ENCODE measurements at regions not wholly inside any gene's neighbourhood (a gene's known extent, or its start where the extent isn't known, plus 50 kb on each side); places are given as distances from the start of the nearest gene placed in this dataset.

DNA sequence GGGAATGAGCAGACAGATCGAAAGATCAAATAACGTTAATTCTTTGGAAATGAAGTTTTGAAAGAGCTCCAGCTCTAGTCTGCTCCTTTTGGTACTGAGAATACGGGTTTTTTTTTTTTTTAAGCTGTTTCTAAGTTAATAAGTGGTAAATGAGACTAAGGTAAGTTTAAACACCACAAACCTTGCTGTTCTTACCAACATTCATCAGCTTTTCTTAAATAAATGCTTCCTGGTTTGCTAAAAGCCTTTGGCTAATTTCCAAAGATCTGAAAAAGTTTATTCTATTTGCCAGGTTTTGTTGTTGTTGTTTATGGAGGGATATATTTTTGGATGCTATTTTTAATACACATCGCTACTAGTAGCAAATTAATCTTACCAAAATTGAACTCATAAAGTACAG, 55.1 kb upstream of the STXBP5 start:
- Histone ChIP-seq H3K4me1 (ENCODE audit: control insufficient read depth in 5 of 5, insufficient read depth in 5 of 5, low read length in 5 of 5) (peaks cover 0 to 2% (median 0%) of the 10 kb centered on the region in 5 donors), H3K27me3 (ENCODE audit: control insufficient read depth in 3 of 3, insufficient read depth in 3 of 3, low read length in 2 of 3) (no peaks in the 10 kb centered on the region), H3K4me3 (no peak overlapping the region), H3K36me3 (ENCODE audit: control insufficient read depth in 4 of 4, insufficient read depth in 4 of 4, low read length in 4 of 4) (no peaks in the 10 kb centered on the region), H3K9ac (ENCODE audit: insufficient read depth in 1 of 2, low read length in 2 of 2) (no peak overlapping the region), H3K9me3 (ENCODE audit: control insufficient read depth in 4 of 4, insufficient read depth in 3 of 4, low read length in 3 of 4) (no peaks in the 10 kb centered on the region), H3K27ac (ENCODE audit: low read depth in 1 of 2, low read length in 1 of 2) (no peak overlapping the region)
- TF ChIP-seq, protein P1, sequence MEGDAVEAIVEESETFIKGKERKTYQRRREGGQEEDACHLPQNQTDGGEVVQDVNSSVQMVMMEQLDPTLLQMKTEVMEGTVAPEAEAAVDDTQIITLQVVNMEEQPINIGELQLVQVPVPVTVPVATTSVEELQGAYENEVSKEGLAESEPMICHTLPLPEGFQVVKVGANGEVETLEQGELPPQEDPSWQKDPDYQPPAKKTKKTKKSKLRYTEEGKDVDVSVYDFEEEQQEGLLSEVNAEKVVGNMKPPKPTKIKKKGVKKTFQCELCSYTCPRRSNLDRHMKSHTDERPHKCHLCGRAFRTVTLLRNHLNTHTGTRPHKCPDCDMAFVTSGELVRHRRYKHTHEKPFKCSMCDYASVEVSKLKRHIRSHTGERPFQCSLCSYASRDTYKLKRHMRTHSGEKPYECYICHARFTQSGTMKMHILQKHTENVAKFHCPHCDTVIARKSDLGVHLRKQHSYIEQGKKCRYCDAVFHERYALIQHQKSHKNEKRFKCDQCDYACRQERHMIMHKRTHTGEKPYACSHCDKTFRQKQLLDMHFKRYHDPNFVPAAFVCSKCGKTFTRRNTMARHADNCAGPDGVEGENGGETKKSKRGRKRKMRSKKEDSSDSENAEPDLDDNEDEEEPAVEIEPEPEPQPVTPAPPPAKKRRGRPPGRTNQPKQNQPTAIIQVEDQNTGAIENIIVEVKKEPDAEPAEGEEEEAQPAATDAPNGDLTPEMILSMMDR (IDR thresholded peaks at IDR 0.05; ENCODE audit: control extremely low read depth, extremely low read depth) = no peak
- DNase-seq = no peak
- no peak for ATAC-seq (ENCODE audit: insufficient read depth, low FRiP score)
- 89 to 94% methylated on average over 4 of the region's 4 CpGs for WGBS, 2 donors

DNA sequence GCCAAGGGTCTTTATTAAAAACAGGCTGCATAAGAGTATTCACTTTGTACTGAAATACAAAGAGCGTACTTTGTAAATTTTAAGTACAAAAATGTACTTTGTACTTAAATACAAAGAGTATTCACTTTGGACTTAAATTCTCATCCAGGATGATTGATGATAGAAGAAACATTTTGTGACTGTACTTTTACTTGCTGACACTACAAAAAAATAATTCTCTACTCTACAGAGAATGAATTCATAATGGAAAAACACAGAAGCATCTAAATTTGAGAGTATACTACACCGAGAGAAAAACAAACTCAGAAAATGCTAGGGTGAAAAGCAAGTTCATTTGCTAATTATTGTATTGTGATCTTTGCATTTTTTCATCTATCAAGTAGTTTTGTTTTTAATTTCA, 54.4 kb upstream of the STXBP5 start:
- Histone ChIP-seq H3K27me3 (ENCODE audit: control insufficient read depth in 3 of 3, insufficient read depth in 3 of 3, low read length in 2 of 3) (no peaks in the 10 kb centered on the region), H3K4me3 (no peak overlapping the region), H3K27ac (ENCODE audit: low read depth in 1 of 2, low read length in 1 of 2) (no peak overlapping the region), H3K36me3 (ENCODE audit: control insufficient read depth in 4 of 4, insufficient read depth in 4 of 4, low read length in 4 of 4) (no peaks in the 10 kb centered on the region), H3K9ac (ENCODE audit: insufficient read depth in 1 of 2, low read length in 2 of 2) (no peak overlapping the region), H3K9me3 (ENCODE audit: control insufficient read depth in 4 of 4, insufficient read depth in 3 of 4, low read length in 3 of 4) (no peaks in the 10 kb centered on the region), H3K4me1 (ENCODE audit: control insufficient read depth in 5 of 5, insufficient read depth in 5 of 5, low read length in 5 of 5) (no peaks in the 10 kb centered on the region)
- no peak for ATAC-seq (ENCODE audit: insufficient read depth, low FRiP score)
- WGBS, 2 donors = 97 to 98% methylated on average over 2 of the region's 2 CpGs
- no peak for DNase-seq
- TF ChIP-seq, protein P1 (IDR thresholded peaks at IDR 0.05; ENCODE audit: control extremely low read depth, extremely low read depth) = no peak

GRCh38 chr6:147150293-147150692, 53.9 kb upstream of the STXBP5 start:
- Histone ChIP-seq H3K27me3 (ENCODE audit: control insufficient read depth in 3 of 3, insufficient read depth in 3 of 3, low read length in 2 of 3) (no peaks in the 10 kb centered on the region), H3K9ac (ENCODE audit: insufficient read depth in 1 of 2, low read length in 2 of 2) (no peak overlapping the region), H3K4me3 (no peak overlapping the region), H3K36me3 (ENCODE audit: control insufficient read depth in 4 of 4, insufficient read depth in 4 of 4, low read length in 4 of 4) (no peaks in the 10 kb centered on the region), H3K27ac (ENCODE audit: low read depth in 1 of 2, low read length in 1 of 2) (no peak overlapping the region), H3K4me1 (ENCODE audit: control insufficient read depth in 5 of 5, insufficient read depth in 5 of 5, low read length in 5 of 5) (no peaks in the 10 kb centered on the region), H3K9me3 (ENCODE audit: control insufficient read depth in 4 of 4, insufficient read depth in 3 of 4, low read length in 3 of 4) (no peaks in the 10 kb centered on the region)
- ATAC-seq (ENCODE audit: insufficient read depth, low FRiP score) = no peak
- DNase-seq = no peak
- WGBS, 2 donors = 83 to 89% methylated on average over 1 of the region's 1 CpG
- TF ChIP-seq, protein P1 (IDR thresholded peaks at IDR 0.05; ENCODE audit: control extremely low read depth, extremely low read depth) = no peak

All from lung (tissue), 11 donors.